ENCODE measurements at regions not wholly inside any gene's neighbourhood (a gene's known extent, or its start where the extent isn't known, plus 50 kb on each side); places are given as distances from the start of the nearest gene placed in this dataset.

- no peak for TF ChIP-seq ZNF565 (CRISPR knock-in tag; conservative IDR thresholded peaks at IDR 0.05; ENCODE audit: low read depth)
- no peak for TF ChIP-seq CREB5 (CRISPR knock-in tag; IDR thresholded peaks at IDR 0.05; ENCODE audit: low read depth)
- no peak for TF ChIP-seq PATZ1 (CRISPR knock-in tag; IDR thresholded peaks at IDR 0.05; ENCODE audit: borderline replicate concordance)
- TF ChIP-seq ZNF70 (CRISPR knock-in tag; IDR thresholded peaks at IDR 0.05) = no peak
- no peak for TF ChIP-seq ZC3H10 (CRISPR knock-in tag; IDR thresholded peaks at IDR 0.05)
- no peak for TF ChIP-seq SNAI2 (CRISPR knock-in tag; IDR thresholded peaks at IDR 0.05)
Measured at GRCh38 chr16:5895976-5896375, 798.4 kb upstream of the EEF2KMT start.

Data from SK-N-SH treated with all-trans-retinoic acid at 6 μM for 48 hours (cell line).